H9 (cell line): ENCODE measurements at regions not wholly inside any gene's neighbourhood (a gene's known extent, or its start where the extent isn't known, plus 50 kb on each side); places are given as distances from the start of the nearest gene placed in this dataset.

Source experiments
- DNase-seq: peaks from one replicate; pipeline ENCODE4 v3.0.0-alpha.2; 2017
- H2AFZ ChIP-seq: one replicate; pipeline ENCODE4 v1.6.1; 2013; ENCODE audit warnings: mild to moderate bottlenecking, low read length, control low read depth, moderate library complexity
- H2AK5ac ChIP-seq: 2 replicates; pipeline ENCODE4 v1.6.1; 2013; ENCODE audit warnings: low read length, control low read depth, mixed read lengths; ENCODE audit not compliant: insufficient read length
- H2BK120ac ChIP-seq: one replicate; pipeline ENCODE4 v1.6.1; 2013; ENCODE audit warnings: low read depth, mild to moderate bottlenecking, low read length, control low read depth, inconsistent platforms; ENCODE audit not compliant: poor library complexity, severe bottlenecking
- H2BK12ac ChIP-seq: 2 replicates; pipeline ENCODE4 v1.6.1; 2013; ENCODE audit warnings: low read length, control low read depth, mixed read lengths, low read depth; ENCODE audit not compliant: insufficient read length
- H2BK15ac ChIP-seq: 2 replicates; pipeline ENCODE4 v1.6.1; 2013; ENCODE audit warnings: low read depth, low read length, control low read depth
- H2BK20ac ChIP-seq: one replicate; pipeline ENCODE4 v1.6.1; 2013; ENCODE audit warnings: low read depth, mild to moderate bottlenecking, low read length, control low read depth, inconsistent platforms; ENCODE audit not compliant: poor library complexity, severe bottlenecking
- H2BK5ac ChIP-seq: 2 replicates; pipeline ENCODE4 v1.6.1; 2013; ENCODE audit warnings: low read length, control low read depth, mixed read lengths; ENCODE audit not compliant: insufficient read length
- H3K14ac ChIP-seq: 2 replicates; pipeline ENCODE4 v1.6.1; 2013; ENCODE audit warnings: low read length, control low read depth; ENCODE audit not compliant: insufficient read depth
- H3K18ac ChIP-seq: 2 replicates; pipeline ENCODE4 v1.6.1; 2013; ENCODE audit warnings: low read depth, mild to moderate bottlenecking, mixed read lengths, low read length, control low read depth; ENCODE audit not compliant: insufficient read length
- H3K23ac ChIP-seq: 2 replicates; pipeline ENCODE4 v1.6.1; 2013; ENCODE audit warnings: low read length, control low read depth, mixed read lengths, low read depth; ENCODE audit not compliant: insufficient read length
- H3K23me2 ChIP-seq: 2 replicates; pipeline ENCODE4 v1.6.1; 2013; ENCODE audit warnings: low read depth, mild to moderate bottlenecking, mixed read lengths, low read length, control low read depth; ENCODE audit not compliant: insufficient read length, poor library complexity, severe bottlenecking
- H3K27ac ChIP-seq: 2 replicates; pipeline ENCODE4 v1.5.1; 2013; ENCODE audit warnings: low read length, control low read depth, mixed read lengths, low read depth; ENCODE audit not compliant: insufficient read length
- H3K27me3 ChIP-seq: 2 replicates; pipeline ENCODE4 v1.6.1; 2013; ENCODE audit warnings: low read length, control low read depth, inconsistent platforms; ENCODE audit not compliant: insufficient read depth
- H3K4ac ChIP-seq: 2 replicates; pipeline ENCODE4 v1.6.1; 2013; ENCODE audit warnings: low read depth, mild to moderate bottlenecking, control low read depth, inconsistent platforms, low read length, moderate library complexity
- H3K4me1 ChIP-seq: 2 replicates; pipeline ENCODE4 v1.6.1; 2013; ENCODE audit warnings: low read length, control low read depth, inconsistent platforms; ENCODE audit not compliant: insufficient read depth
- H3K4me2 ChIP-seq: 2 replicates; pipeline ENCODE4 v1.6.1; 2013; ENCODE audit warnings: low read length, control low read depth, mixed read lengths; ENCODE audit not compliant: insufficient read length, insufficient read depth
- H3K56ac ChIP-seq: 2 replicates; pipeline ENCODE4 v1.6.1; 2013; ENCODE audit warnings: low read depth, mild to moderate bottlenecking, mixed read lengths, low read length, control low read depth; ENCODE audit not compliant: insufficient read length
- H3K79me1 ChIP-seq: 2 replicates; pipeline ENCODE4 v1.6.1; 2013; ENCODE audit warnings: low read depth, mild to moderate bottlenecking, moderate library complexity, low read length, control low read depth, inconsistent platforms; ENCODE audit not compliant: insufficient read depth, poor library complexity, severe bottlenecking
- H3K79me2 ChIP-seq: 2 replicates; pipeline ENCODE4 v1.6.1; 2013; ENCODE audit warnings: low read length, control low read depth, inconsistent platforms; ENCODE audit not compliant: insufficient read depth
- H3K9ac ChIP-seq: 2 replicates; pipeline ENCODE4 v1.6.1; 2013; ENCODE audit warnings: low read length, control low read depth, mixed read lengths; ENCODE audit not compliant: insufficient read length; ENCODE audit errors: extremely low read depth
- H3K9me3 ChIP-seq: one replicate; pipeline ENCODE4 v1.6.1; 2013; ENCODE audit warnings: low read depth, low read length, inconsistent platforms; ENCODE audit not compliant: control insufficient read depth
- H3T11ph ChIP-seq: one replicate; pipeline ENCODE4 v1.6.1; 2013; ENCODE audit warnings: mild to moderate bottlenecking, low read length, control low read depth, inconsistent platforms
- H4K20me1 ChIP-seq: one replicate; pipeline ENCODE4 v1.6.1; 2013; ENCODE audit not compliant: control insufficient read depth, insufficient read length, insufficient read depth
- H4K5ac ChIP-seq: 2 replicates; pipeline ENCODE4 v1.6.1; 2013; ENCODE audit warnings: low read depth, mild to moderate bottlenecking, mixed read lengths, low read length, control low read depth; ENCODE audit not compliant: insufficient read length
- H4K8ac ChIP-seq: replicated peaks from 2 replicates; pipeline ENCODE4 v1.6.1; 2013; ENCODE audit warnings: low read length, control low read depth, mixed read lengths, low read depth; ENCODE audit not compliant: insufficient read length
- H4K91ac ChIP-seq: 2 replicates; pipeline ENCODE4 v1.6.1; 2013; ENCODE audit warnings: low read depth, mild to moderate bottlenecking, moderate library complexity, mixed read lengths, low read length, control low read depth; ENCODE audit not compliant: insufficient read length
- H3K27ac Mint-ChIP-seq, 3 experiments: 2 replicates in 2 of 3; 3 replicates in 1 of 3; pipeline ENCODE4 v1.8.0; 2020 to 2021; ENCODE audit warnings: mixed read lengths in 3 of 3, mild to moderate bottlenecking in 1 of 3, moderate library complexity in 1 of 3
- H3K27me3 Mint-ChIP-seq: 2 replicates; pipeline ENCODE4 v1.8.0; 2021; ENCODE audit warnings: low read depth, mild to moderate bottlenecking, moderate library complexity, mixed read lengths
- H3K36me3 Mint-ChIP-seq, 3 experiments: 2 replicates in 2 of 3; 3 replicates in 1 of 3; pipeline ENCODE4 v1.8.0; 2020 to 2021; ENCODE audit warnings: low read depth in 3 of 3, mixed read lengths in 3 of 3; ENCODE audit not compliant: insufficient read depth in 1 of 3
- H3K4me1 Mint-ChIP-seq, 2 experiments: 2 replicates each; pipeline ENCODE4 v1.8.0; 2020; ENCODE audit warnings: mixed read lengths in 2 of 2
- H3K4me3 Mint-ChIP-seq, 2 experiments: 2 replicates in 1 of 2; 3 replicates in 1 of 2; pipeline ENCODE4 v1.8.0; 2020 to 2021; ENCODE audit warnings: mild to moderate bottlenecking in 2 of 2, mixed read lengths in 2 of 2, moderate library complexity in 1 of 2
- H3K9me3 Mint-ChIP-seq, 2 experiments: 2 replicates in 1 of 2; 3 replicates in 1 of 2; pipeline ENCODE4 v1.8.0; 2020; ENCODE audit warnings: mild to moderate bottlenecking in 2 of 2, mixed read lengths in 2 of 2, moderate library complexity in 1 of 2
- CTCF ChIP-seq: fragments of 200-600 bp; sonication (generic); conservative IDR thresholded peaks from 3 replicates; pipeline ENCODE4 v1.8.0; 2021; ENCODE audit warnings: antibody characterized with exemption, mild to moderate bottlenecking
- WGBS: extraction: QIAGEN DNeasy Blood & Tissue Kit; methylation state at CpG from one replicate; pipeline ENCODE4 v1.1.7; 2013; ENCODE audit warnings: missing lambda C conversion rate, low lambda C conversion rate, mixed read lengths; ENCODE audit not compliant: insufficient read length; ENCODE audit errors: extremely low coverage; 5-methylcytosine and 5-hydroxymethylcytosine counted together

GRCh38 chr17:14585099-14585498 lies 284.2 kb downstream of the HS3ST3B1 start:
- Mint-ChIP-seq H3K4me3 (no peak overlapping the region), H3K36me3 (no peaks in the 10 kb centered on the region; a peak in 1 of 7 replicates), H3K9me3 (no peaks in the 10 kb centered on the region), H3K27ac (no peak overlapping the region), H3K27me3 (no peaks in the 10 kb centered on the region), H3K4me1 (peaks cover 22 to 25% of the 10 kb centered on the region in 2 experiments)
- H3K18ac ChIP-seq, result no peak overlapping the region
- no peaks in the 10 kb centered on the region for H4K20me1 ChIP-seq
- H2BK12ac ChIP-seq, result no peak overlapping the region
- H3K4me1 ChIP-seq, result peaks cover under 1% of the 10 kb centered on the region; the same call in 1 of the 2 replicates
- no peak overlapping the region for H2BK5ac ChIP-seq
- H3K4ac ChIP-seq, result no peak overlapping the region
- H2AK5ac ChIP-seq, result no peak overlapping the region
- H4K91ac ChIP-seq, result no peak overlapping the region
- no CpG with 5 or more reads among the region's 4 CpGs for WGBS
- H2BK20ac ChIP-seq, result no peak overlapping the region
- no peaks in the 10 kb centered on the region for H3K79me1 ChIP-seq
- H3K9ac ChIP-seq, result no peak overlapping the region
- no peak overlapping the region for H3K56ac ChIP-seq
- no peak overlapping the region for H4K8ac ChIP-seq
- H3K9me3 ChIP-seq, result no peaks in the 10 kb centered on the region
- DNase-seq, result no peak
- H3K27ac ChIP-seq, result no peak overlapping the region
- no peaks in the 10 kb centered on the region for H3K79me2 ChIP-seq
- H3K23me2 ChIP-seq, result no peaks in the 10 kb centered on the region
- no peak overlapping the region for H2BK120ac ChIP-seq
- H3K14ac ChIP-seq, result no peak overlapping the region
- H3T11ph ChIP-seq, result no peak overlapping the region
- H3K23ac ChIP-seq, result no peak overlapping the region
- H2BK15ac ChIP-seq, result no peak overlapping the region
- no peaks in the 10 kb centered on the region for H3K27me3 ChIP-seq
- no peak for TF ChIP-seq CTCF
- no peak overlapping the region for H3K4me2 ChIP-seq
- H4K5ac ChIP-seq, result no peak overlapping the region
- H2AFZ ChIP-seq, result no peak overlapping the region
